ENCODE measurements at regions not wholly inside any gene's neighbourhood (a gene's known extent, or its start where the extent isn't known, plus 50 kb on each side); places are given as distances from the start of the nearest gene placed in this dataset.

DNA sequence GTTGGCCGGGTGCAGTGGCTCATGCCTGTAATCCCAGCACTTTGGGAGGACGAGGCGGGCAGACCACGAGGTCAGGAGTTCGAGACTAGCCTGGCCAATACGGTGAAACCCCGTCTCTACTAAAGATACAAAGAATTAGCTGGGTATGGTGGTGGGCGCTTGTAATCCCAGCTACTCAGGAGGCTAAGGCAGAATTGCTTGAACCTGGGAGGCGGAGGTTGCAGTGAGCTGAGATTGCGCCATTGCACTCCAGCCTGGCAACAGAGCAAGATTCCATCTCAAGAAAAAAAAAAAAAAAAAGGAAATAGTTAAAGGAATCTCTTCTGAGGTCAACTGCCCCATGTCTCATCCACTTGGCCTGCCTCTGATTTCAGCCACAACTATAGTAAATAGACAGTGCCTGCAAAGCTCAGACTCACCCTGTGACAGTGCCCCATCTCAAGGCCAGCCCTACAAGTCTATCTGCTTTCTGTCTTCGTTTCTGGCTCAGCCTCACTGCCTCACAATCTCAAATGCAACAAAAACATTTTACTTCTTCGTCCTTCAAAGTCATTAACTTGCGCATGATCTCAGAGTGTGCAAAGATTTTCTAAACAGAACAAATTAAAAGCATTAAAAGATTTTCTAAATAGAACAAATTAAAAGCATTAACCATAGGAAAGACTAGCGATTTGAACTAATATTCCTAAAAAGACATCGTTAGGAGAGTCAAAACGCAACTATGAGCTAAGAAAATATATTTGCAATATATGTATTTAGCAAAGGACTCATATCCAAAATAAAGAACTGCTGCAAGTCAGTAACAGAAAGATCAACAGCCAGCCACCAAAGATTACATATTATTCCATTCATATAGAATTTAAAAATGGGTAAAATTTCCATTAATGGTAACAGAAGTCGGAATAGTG, 65.0 kb upstream of the PRDX6 start:
- peaks cover 0 to 26% (median 4%) of the 10 kb centered on the region in 4 donors for H3K36me3 ChIP-seq
- H3K4me1 ChIP-seq = peaks cover 0 to 7% (median 0%) of the 10 kb centered on the region in 4 donors
- no peak overlapping the region for H3K4me3 ChIP-seq
- DNase-seq (ENCODE audit: extremely low spot score) = no peak
- H3K27ac ChIP-seq (replicated peaks in 1 of 4) = no peak overlapping the region
- intact Hi-C loops (cut with DNase I) = loop anchor here (5.0 to 10.0 kb wide), 2 partner anchors 590 to 667 kb away; no protein-coding TSS in a partner anchor
- no peaks in the 10 kb centered on the region for H3K9me3 ChIP-seq
- 89% methylated on average over 17 of the region's 17 CpGs for WGBS
- no peaks in the 10 kb centered on the region for H3K27me3 ChIP-seq
- TF ChIP-seq, protein P1, sequence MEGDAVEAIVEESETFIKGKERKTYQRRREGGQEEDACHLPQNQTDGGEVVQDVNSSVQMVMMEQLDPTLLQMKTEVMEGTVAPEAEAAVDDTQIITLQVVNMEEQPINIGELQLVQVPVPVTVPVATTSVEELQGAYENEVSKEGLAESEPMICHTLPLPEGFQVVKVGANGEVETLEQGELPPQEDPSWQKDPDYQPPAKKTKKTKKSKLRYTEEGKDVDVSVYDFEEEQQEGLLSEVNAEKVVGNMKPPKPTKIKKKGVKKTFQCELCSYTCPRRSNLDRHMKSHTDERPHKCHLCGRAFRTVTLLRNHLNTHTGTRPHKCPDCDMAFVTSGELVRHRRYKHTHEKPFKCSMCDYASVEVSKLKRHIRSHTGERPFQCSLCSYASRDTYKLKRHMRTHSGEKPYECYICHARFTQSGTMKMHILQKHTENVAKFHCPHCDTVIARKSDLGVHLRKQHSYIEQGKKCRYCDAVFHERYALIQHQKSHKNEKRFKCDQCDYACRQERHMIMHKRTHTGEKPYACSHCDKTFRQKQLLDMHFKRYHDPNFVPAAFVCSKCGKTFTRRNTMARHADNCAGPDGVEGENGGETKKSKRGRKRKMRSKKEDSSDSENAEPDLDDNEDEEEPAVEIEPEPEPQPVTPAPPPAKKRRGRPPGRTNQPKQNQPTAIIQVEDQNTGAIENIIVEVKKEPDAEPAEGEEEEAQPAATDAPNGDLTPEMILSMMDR (IDR thresholded peaks at IDR 0.05) = no peak
- TF ChIP-seq POLR2A (IDR thresholded peaks at IDR 0.05; ENCODE audit: low read depth) = no peak
- no peak for TF ChIP-seq POLR2AphosphoS5 (IDR thresholded peaks at IDR 0.05)

DNA sequence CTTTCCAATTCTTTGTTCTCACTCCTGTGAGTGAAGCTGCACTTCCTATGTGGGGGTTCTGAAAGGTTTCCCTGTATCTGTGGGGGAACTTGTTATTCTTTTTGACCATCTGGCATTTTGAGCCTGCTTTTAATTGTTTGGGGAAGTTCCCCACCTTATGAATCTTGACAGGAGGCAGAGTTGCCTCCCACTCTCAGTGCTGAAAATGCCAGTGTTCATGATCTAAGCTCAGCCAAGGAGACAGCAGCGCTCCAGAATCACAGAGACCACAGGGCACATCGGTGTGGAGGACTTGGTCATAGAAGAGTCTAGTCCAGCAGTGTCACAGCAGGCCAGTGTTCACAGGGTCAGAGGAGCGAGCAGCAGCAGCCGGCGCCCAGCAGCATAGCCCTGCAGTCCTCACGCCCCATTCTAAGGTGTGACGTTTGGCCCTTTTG, 63.8 kb upstream of the PRDX6 start:
- H3K9me3 ChIP-seq = no peaks in the 10 kb centered on the region
- H3K4me3 ChIP-seq = no peak overlapping the region
- H3K4me1 ChIP-seq = peaks cover 0 to 7% (median 0%) of the 10 kb centered on the region in 4 donors
- no peak for TF ChIP-seq POLR2A (IDR thresholded peaks at IDR 0.05; ENCODE audit: low read depth)
- TF ChIP-seq EP300 (IDR thresholded peaks at IDR 0.05) = no peak
- TF ChIP-seq, protein P1 (IDR thresholded peaks at IDR 0.05) = no peak
- TF ChIP-seq POLR2AphosphoS5 (IDR thresholded peaks at IDR 0.05) = no peak
- H3K36me3 ChIP-seq = peaks cover 0 to 38% (median 13%) of the 10 kb centered on the region in 4 donors
- intact Hi-C loops (cut with DNase I) = loop anchor here (5.0 to 10.0 kb wide), 2 partner anchors 591 to 668 kb away; no protein-coding TSS in a partner anchor
- 92% methylated on average over 7 of the region's 7 CpGs for WGBS
- H3K27ac ChIP-seq (replicated peaks in 1 of 4) = no peak overlapping the region
- DNase-seq (ENCODE audit: extremely low spot score) = no peak
- no peaks in the 10 kb centered on the region for H3K27me3 ChIP-seq

DNA sequence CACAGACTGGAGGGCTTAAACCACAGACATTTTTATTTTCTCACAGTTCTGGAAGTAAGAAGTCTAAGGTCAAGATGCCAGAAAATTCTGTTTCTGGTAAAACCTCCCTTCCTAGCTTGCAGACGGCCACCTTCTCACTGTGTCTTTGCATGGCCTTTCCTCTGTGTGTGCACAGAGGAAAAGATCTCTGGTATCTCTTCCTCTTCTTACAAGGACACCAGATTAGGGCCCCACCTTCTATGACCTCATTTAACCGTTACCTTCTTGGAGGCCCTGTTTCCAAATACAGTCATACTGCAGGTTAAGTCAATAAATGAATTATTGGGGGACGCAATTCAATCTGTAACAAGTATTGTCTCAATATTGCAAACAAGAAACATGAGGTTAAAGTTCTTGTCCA, 63.0 kb upstream of the PRDX6 start:
- no peaks in the 10 kb centered on the region for H3K9me3 ChIP-seq
- peaks cover 0 to 7% (median 0%) of the 10 kb centered on the region in 4 donors for H3K4me1 ChIP-seq
- TF ChIP-seq, protein P1 (IDR thresholded peaks at IDR 0.05) = no peak
- H3K27ac ChIP-seq (replicated peaks in 1 of 4) = no peak overlapping the region
- WGBS = 85% methylated on average over 3 of the region's 3 CpGs
- peaks cover 0 to 42% (median 14%) of the 10 kb centered on the region in 4 donors for H3K36me3 ChIP-seq
- no peak overlapping the region for H3K4me3 ChIP-seq
- H3K27me3 ChIP-seq = no peaks in the 10 kb centered on the region
- DNase-seq (ENCODE audit: extremely low spot score) = no peak
- intact Hi-C loops (cut with DNase I) = loop anchor here (5.0 to 10.0 kb wide), 2 partner anchors 592 to 669 kb away; no protein-coding TSS in a partner anchor

DNA sequence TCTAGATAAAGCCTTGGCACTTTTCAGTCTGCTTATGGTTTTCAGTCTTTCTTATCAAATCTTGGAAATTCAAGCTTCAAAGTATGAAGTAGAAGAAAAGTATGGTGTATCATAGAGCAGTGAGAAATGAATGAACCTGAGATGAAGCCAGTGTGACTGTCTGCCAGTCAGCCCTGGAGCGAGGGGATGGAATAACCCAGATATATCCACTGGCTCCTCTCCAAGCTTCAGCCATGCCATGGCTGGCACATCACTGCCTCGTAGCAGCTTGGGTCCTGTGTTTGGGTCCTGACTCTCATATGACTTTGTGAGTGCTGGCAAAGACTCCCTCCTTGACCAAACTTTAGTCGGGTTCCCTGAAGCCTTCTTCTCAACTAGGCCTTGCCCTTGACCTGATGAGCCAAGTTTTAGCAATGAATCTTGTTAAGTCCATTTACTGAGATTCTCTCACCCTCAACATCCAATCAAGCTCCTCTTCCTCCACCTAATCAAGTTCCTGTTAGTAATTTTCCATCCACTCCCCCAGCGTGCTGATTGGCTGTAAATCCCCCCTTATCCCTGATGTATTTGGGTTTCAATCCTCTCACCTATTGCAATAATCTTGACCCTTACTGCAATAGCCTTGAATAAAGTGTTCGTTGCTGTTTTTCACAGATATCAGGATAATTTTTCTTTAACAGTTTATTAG, 62.5 kb upstream of the PRDX6 start:
- Histone ChIP-seq H3K27me3 (no peaks in the 10 kb centered on the region), H3K9me3 (no peaks in the 10 kb centered on the region), H3K27ac (replicated peaks in 1 of 4) (no peak overlapping the region), H3K4me1 (peaks cover 0 to 7% (median under 1%) of the 10 kb centered on the region in 4 donors), H3K4me3 (no peak overlapping the region), H3K36me3 (peaks cover 0 to 42% (median 14%) of the 10 kb centered on the region in 4 donors)
- 88% methylated on average over 4 of the region's 5 CpGs for WGBS
- TF ChIP-seq POLR2AphosphoS5 (IDR thresholded peaks at IDR 0.05) (no peak), EP300 (IDR thresholded peaks at IDR 0.05) (no peak)
- no peak for DNase-seq (ENCODE audit: extremely low spot score)
- intact Hi-C loops (cut with DNase I) = loop anchor here (5.0 to 10.0 kb wide), 2 partner anchors 592 to 670 kb away; no protein-coding TSS in a partner anchor

DNA sequence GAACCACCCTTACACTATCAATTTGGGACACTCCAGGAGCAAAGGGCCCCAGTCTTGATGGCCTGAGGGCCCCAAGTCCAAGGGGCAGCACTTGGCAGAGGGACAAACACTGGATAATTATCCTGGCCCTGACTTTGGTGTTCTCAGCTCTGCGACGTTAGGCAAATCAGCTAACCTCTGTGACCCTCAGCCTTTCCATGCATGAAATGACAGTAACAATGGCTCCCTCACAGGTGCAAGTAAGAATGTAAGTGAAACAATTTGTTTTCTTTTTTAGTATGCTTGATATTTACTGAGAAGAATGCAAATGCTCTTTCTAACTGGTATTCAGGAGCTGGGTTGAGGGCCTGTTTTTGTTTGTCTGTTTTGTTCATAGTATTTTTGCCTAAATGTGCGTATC, 61.6 kb upstream of the PRDX6 start:
- Histone ChIP-seq H3K9me3 (no peaks in the 10 kb centered on the region), H3K36me3 (peaks cover 0 to 41% (median 14%) of the 10 kb centered on the region in 4 donors), H3K4me1 (peaks cover 4 to 10% (median 8%) of the 10 kb centered on the region in 4 donors), H3K27ac (replicated peaks in 1 of 4) (no peak overlapping the region), H3K4me3 (no peak overlapping the region), H3K27me3 (no peaks in the 10 kb centered on the region)
- no peak for DNase-seq (ENCODE audit: extremely low spot score)
- intact Hi-C loops (cut with DNase I) = loop anchor here (10.0 kb wide), 1 partner anchor 671 kb away; no protein-coding TSS in a partner anchor
- 95% methylated on average over 3 of the region's 3 CpGs for WGBS
- no peak for TF ChIP-seq EP300 (IDR thresholded peaks at IDR 0.05)
- TF ChIP-seq, protein P1 (IDR thresholded peaks at IDR 0.05) = no peak
